NCI-H146 treated with DMSO at 0.1 percent for 48 hours (cell line): ENCODE measurements at regions not wholly inside any gene's neighbourhood (a gene's known extent, or its start where the extent isn't known, plus 50 kb on each side); places are given as distances from the start of the nearest gene placed in this dataset.

Experiments
- DNase-seq: peaks from one replicate; lab custom pipeline; 2025; ENCODE audit not compliant: unreplicated experiment; lab: John Stamatoyannopoulos, UW

DNA sequence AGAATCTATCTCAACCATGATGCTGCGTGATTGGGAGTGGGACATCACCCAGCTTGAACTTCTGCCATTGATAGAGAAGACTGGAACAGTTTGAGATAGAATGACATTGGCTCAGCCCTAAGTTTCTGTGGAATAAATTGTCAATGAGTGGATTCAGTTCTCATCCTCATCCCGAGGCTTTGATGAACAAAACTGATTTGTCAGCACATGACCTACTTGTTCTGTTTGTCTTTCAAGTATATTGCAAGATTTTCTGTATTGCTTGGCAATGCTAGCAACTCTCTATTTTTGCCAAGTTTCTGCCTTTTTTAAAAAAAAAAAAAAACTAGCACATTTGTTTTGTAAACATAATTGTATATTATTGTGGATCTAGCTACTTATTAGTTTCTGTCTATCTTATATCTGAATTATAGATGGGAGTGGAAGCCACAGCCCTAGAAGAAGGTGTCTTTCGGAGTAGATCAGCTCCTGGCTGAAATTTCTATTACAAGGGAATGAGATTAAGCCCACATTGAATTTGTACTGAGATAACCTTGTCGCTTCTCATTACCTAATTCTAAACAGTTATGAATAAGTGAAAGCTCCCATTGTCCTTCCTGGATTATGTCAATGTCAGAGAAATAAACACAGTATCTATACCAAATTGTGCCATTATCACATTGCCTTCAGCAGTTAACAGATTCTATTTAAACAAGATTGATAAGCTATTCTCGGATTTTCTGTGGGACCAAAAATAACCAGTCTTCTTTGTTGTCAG, 166.1 kb downstream of the TNFSF13B start:
- DNase-seq: no peak

- no peak for DNase-seq
These were observed 168.0 kb downstream of the TNFSF13B start for GRCh38 chr13:108437496-108437895.

DNA sequence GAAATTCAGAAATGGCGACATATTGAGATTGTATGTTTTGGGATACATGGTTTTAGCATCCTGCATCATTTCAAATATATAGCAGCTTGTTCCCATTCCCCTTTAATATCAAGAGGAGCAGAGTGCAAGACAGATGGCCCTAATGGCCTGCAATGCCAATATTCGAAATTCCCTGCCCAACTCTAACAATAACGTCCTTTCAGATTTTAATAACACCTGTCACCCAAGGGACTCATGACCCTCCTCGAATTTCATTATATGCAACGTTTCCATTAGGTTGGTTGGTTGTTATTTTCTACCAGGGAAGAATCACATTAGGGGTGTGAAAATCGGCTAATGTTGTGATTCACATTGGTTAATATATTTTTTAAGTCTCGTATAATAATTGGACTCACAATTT, 170.0 kb downstream of the TNFSF13B start:
- no peak for DNase-seq

DNA sequence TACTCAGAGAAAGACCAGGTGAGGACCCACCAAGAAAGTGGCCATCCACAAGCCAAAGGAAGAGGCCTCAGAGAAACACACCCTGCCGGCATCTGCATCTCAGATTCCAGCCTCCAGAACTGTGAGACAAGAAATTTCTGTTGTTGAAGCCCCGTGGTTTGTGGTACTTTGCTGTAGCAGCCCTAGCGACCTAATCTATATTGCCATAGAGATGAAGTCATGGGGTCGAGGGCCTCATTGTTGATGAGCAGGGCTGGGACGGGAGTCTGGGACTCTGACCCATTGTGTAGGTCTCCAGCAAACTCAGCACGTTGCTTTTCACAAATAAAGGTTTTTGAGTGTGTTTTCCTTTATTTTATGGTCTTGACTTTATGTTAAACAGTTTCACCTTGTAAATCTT, 174.9 kb downstream of the TNFSF13B start:
- DNase-seq: no peak

- no peak for DNase-seq
These were observed 179.4 kb downstream of the TNFSF13B start for GRCh38 chr13:108448891-108449290.

GRCh38 chr13:108451121-108451520, 178.3 kb upstream of the MYO16 start:
- DNase-seq: no peak

GRCh38 chr13:108455320-108455719, 174.1 kb upstream of the MYO16 start:
- no peak for DNase-seq

GRCh38 chr13:108460043-108460442, 169.4 kb upstream of the MYO16 start:
- no peak for DNase-seq

DNA sequence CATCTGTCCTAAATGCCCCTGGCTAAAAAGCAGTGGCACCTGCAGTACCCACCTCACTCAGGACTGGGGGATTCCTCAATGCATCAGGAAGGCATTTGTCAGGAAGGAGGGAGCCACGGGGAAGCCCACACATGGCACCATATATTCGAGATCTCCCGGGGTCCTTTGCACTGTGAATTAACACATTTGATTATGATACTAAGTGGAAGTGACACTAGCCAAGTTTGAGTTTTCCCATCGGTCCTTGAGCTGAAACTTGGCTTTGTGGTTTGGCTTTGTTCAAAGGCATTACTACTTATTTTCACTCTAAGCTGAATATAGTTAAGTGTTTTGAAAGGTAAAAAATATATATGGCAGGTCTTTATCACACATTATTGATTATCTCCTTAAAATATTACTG, 168.7 kb upstream of the MYO16 start:
- no peak for DNase-seq

DNA sequence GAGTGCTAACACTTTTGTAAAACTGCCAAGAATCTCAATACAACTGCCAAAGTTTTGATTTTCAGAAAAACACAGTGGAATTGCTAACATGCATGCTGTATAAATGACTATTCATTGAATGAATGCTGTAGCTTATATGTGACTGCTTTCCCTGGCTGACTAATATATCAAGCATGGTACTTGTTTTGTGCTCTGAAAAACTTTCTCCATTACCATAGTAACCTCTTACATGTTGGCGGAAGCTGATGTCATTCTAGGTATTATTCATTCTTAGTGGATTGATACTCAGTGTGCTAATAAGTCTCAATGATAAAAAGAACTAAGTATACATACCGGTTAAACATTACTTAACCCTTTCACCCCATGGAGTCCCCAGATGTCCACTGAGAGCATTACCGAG, 166.1 kb upstream of the MYO16 start:
- DNase-seq: no peak

- no peak for DNase-seq
These were observed 158.5 kb upstream of the MYO16 start for GRCh38 chr13:108470921-108471320.

DNA sequence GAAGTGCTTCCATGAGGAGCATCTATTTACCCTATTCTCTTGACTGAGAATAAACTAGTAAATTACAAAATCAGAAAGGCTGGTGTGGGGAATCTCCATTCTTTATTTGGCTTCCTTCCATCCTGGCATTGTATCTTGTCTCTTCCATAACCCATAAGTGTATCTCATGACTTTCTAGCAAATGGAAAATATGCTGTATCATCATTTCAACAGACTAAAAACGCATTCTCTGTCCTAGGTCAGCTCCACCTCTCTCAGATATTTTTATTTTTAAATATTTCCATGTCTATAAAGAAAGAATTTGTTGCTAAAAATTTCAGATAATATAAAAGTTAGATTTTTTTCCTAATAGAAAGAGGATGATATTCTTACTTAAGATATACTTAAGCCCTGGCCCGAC, 154.2 kb upstream of the MYO16 start:
- DNase-seq: no peak

DNA sequence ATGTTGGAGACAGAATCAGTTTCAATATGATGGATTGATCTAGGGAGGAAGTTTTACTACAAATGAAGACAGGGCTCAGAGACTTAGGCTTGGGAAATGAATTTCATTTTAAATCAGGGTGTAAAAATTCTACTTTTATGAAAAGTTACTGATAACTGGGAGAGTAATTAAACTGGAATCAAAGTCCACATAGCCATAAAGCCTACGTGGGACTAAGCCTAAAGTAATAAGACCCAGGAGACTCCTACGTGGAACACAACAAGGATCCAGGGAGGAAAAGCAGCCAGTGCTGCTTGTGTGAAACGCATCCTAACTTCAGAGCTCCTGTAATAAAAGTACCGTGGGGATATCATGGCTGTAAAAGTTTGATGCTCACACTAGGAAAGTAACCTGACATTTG, 152.0 kb upstream of the MYO16 start:
- no peak for DNase-seq

DNA sequence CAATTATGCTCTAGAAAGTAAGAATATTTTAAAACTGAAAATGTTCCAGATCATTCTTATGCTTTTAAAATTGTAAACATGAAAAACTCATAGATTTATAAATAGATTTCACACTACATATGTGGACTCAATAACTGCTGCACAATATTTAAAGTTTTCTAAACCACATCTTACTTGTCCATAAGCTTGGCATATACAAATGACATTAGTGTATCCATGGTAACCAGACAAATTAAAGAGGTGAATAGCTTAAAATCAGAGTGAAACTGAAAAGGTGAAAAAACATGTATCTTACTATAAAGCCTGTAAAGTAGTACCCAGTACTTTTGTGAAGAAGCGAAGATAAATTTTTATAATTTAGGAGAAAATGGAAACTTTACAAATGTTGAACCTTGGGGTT, 151.2 kb upstream of the MYO16 start:
- no peak for DNase-seq

DNA sequence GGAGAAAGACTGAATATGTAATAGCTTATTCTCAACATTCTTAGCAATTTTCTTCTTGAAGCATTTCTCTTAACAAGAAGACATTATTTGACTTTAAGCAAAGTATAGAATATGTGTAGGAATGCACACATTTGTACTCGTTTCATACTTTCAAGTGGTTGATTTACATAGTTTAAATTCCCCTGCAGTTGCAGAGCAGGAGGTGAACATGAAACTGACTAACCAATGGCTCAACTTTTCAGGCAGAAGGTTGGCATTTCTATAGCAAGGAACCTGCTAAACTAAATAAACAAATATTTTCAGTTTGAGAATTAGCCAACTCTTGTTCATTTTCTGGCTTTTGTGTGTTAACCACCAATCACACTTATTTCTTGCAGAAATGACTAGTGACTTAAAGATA, 145.4 kb upstream of the MYO16 start:
- DNase-seq: no peak

DNA sequence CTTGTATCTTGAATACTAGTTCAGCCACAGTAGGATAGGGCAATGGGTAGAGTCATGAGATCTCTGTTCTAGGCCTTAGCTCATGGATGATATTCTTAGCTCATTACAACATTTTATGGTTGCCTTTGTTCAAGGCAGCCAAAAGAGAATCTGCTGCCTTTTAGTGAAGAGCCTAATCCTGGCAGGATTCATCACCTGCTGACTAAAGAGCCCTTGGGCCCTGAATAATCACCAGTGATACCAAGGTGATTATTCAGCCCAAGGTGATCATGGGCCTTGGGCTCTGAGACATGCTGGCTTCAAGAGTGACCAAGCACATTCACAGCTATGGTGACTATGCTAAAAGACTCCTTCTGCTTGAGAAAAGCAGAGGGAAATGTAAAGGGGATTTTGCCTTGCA, 143.3 kb upstream of the MYO16 start:
- no peak for DNase-seq

DNA sequence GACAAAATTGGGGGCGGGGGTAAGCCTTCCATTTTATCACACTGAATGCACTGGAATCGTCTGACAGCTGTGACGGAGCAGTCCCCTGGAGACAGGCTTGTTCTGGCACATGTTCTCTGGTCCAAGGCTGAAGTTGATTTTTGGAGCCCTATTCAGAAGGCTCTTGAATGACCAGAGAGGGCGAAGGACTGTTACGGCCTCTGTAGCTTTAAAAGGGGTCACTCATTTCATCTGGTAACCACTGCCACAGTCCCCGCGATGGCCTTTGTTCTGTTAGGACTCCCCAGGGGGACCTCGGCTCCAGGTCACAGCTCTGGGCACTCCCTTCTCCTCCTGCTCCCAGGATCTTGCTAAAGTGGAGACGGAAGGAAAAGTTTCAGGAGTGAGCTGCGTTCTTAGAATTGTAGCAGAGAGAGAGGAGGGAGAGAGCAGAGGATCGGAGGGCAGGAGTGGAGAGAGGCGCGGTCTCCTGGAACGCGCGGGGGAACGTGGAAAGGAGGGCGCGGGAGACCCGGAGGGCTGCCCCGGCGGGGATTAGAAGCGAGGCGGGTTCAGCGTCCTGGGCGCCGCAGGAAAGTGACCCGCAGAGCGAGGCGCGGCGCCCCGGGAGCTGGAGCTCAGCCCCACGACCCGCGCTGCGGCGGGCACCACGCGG, 134.3 kb upstream of the MYO16 start:
- no peak for DNase-seq

DNA sequence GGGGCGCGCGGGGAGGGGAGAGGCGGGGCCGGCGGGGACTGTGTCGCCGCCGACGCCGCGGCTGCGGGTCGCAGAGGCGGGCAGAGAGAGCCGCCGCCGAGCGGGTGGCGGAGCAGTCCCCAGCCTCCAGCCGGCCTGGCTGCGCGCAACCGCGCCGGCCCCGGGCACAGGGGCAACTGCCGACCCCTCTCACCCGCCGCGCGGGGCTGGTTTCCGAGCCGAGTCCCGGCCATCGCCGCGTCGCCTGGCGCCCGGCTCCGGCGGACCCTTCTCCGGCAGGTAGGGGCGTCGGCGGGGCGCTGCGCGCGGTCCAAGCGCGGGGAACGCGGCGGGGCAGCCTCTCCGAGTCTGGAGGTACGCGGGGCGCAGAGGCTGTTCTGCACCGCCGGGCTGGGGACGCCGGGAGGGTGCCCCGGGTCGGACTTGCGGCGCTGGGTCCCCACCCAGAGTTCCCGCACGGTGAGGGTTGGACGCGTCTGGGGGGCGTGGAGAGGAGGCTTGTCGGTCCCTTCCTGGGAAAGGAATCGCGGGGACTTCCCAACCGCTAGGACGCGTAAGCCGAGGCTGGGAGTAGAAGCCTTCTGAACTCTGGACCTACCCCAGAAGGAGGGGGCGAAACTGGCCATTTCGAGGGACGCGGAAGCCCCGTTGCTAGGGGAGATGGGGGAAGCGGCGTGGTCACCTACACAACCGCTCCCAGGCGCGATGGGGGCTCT, 133.6 kb upstream of the MYO16 start:
- DNase-seq: no peak

DNA sequence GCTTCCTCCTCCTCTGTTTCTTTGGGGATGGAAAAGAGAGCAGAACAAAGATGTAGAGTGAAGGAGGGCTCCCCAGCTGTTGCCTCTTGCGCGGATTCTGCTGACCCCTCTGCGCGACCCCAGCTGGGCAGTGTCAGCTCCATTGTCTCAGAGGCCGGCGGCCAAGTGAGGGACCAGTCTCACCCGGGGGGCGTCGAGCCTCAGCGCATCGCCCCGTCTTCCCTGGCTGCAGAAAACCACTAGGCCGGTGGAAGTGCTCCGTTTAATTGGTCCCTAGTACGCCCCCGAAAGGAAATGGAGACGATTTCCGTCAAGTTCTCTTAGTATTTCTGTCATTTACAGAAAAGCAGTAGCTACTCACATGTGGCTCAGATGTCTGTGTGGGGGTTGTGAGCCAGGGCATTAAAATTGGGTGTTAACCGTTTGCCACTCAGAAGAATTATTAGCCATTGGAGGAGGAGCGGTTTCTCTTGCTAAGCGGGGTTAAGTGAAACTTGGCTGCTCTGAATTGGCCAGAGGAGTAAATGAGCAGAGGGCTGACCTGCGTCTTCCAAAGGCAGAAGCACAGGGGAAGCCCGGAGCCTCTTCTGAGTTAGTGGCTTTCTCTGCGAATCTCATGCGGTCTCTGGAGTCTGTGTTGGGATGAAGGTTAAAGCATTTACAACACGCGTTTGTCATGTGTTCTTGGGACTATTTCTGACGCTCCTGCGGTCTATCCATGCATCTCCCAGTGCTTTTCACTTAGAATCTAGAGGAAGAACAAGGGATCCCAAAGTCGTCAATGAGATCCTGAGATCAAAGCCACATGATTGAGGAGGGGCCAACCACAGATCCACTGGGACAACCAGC, 132.8 kb upstream of the MYO16 start:
- no peak for DNase-seq

GRCh38 chr13:108500711-108501110, 128.7 kb upstream of the MYO16 start:
- no peak for DNase-seq

DNA sequence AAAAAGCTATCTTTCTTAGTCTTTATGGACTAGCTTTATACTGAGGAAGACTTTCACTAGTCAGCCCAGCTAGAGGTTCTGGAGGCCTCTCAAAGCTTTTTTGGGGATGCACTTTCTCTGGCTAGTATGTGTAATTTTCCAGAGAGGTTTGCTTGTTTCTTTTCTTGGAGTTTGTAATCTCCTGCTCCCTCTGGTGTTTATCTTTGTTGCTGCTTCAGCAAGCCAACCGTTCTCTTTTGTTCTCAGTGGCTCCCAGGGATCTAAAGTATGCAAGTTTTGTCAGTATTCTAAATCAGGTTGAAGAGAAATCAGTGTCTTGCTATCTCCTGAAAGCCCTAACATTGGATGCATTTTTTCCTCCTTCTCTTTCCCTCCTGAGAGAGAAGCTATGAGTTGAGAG, 121.1 kb upstream of the MYO16 start:
- no peak for DNase-seq
